ENCODE measurements at regions not wholly inside any gene's neighbourhood (a gene's known extent, or its start where the extent isn't known, plus 50 kb on each side); places are given as distances from the start of the nearest gene placed in this dataset.

DNA sequence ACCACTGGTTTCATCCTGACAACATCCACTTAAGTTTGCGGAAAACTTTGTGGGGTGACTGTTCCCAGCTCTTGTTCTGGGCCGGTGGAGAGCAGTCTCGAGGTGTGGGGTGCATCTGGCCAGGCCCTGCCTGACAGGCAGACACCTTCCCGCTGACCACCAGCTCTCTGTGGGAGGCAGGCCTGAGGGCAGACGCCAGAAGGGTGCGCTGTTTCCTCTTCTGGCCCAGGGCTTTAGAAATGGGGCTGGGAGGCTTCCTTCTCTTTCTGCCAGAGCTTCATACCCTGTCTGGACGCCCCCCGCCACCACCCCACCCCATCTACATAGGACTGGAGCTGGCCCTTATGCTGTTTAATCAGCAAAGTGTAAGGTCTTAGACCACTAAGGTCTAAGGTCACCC is 263.8 kb downstream of the LOXHD1 start:
- no peak for TF ChIP-seq ZFX (IDR thresholded peaks at IDR 0.05; ENCODE audit: borderline replicate concordance)
- TF ChIP-seq, protein P1, sequence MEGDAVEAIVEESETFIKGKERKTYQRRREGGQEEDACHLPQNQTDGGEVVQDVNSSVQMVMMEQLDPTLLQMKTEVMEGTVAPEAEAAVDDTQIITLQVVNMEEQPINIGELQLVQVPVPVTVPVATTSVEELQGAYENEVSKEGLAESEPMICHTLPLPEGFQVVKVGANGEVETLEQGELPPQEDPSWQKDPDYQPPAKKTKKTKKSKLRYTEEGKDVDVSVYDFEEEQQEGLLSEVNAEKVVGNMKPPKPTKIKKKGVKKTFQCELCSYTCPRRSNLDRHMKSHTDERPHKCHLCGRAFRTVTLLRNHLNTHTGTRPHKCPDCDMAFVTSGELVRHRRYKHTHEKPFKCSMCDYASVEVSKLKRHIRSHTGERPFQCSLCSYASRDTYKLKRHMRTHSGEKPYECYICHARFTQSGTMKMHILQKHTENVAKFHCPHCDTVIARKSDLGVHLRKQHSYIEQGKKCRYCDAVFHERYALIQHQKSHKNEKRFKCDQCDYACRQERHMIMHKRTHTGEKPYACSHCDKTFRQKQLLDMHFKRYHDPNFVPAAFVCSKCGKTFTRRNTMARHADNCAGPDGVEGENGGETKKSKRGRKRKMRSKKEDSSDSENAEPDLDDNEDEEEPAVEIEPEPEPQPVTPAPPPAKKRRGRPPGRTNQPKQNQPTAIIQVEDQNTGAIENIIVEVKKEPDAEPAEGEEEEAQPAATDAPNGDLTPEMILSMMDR (IDR thresholded peaks at IDR 0.05): peak; percentile 44

GRCh38 chr18:46393961-46394360 is 263.1 kb downstream of the LOXHD1 start:
- H3K27ac ChIP-seq: no peak overlapping the region
- TF ChIP-seq, protein P1 (IDR thresholded peaks at IDR 0.05): no peak
- TF ChIP-seq ZFX (IDR thresholded peaks at IDR 0.05; ENCODE audit: borderline replicate concordance): no peak

More for the DNA sequence above, 263.8 kb downstream of the LOXHD1 start:
- H3K27ac ChIP-seq: no peak overlapping the region

DNA sequence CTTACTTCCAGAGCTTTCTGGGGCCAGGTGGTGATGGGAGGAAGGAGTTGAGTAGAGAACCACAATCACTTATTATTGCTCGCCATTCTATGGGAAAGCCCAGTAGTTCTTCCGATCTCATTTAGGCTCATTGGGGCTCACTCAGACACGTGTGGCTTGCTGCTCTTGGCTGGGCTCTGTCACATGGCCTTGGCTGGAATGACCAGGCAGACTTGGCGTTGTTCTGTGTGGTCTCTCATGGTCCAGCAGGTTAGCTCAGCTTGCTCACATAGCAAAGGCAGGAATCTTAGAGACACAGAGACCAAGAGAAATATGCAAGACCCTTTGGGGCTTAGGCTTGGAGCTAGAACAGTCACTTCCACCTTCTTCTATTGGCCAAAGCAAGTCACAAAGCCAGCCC is 261.2 kb downstream of the LOXHD1 start:
- no peak overlapping the region for H3K27ac ChIP-seq
- no peak for TF ChIP-seq ZFX (IDR thresholded peaks at IDR 0.05; ENCODE audit: borderline replicate concordance)
- TF ChIP-seq, protein P1 (IDR thresholded peaks at IDR 0.05): no peak

- H3K27ac ChIP-seq: no peak overlapping the region
- TF ChIP-seq ZFX (IDR thresholded peaks at IDR 0.05; ENCODE audit: borderline replicate concordance): no peak
- TF ChIP-seq, protein P1 (IDR thresholded peaks at IDR 0.05): no peak
Observed at GRCh38 chr18:46397174-46397573, 259.8 kb downstream of the LOXHD1 start.

GRCh38 chr18:46398005-46398404 is 259.0 kb downstream of the LOXHD1 start:
- H3K27ac ChIP-seq: no peak overlapping the region
- no peak for TF ChIP-seq ZFX (IDR thresholded peaks at IDR 0.05; ENCODE audit: borderline replicate concordance)
- TF ChIP-seq, protein P1 (IDR thresholded peaks at IDR 0.05): no peak

DNA sequence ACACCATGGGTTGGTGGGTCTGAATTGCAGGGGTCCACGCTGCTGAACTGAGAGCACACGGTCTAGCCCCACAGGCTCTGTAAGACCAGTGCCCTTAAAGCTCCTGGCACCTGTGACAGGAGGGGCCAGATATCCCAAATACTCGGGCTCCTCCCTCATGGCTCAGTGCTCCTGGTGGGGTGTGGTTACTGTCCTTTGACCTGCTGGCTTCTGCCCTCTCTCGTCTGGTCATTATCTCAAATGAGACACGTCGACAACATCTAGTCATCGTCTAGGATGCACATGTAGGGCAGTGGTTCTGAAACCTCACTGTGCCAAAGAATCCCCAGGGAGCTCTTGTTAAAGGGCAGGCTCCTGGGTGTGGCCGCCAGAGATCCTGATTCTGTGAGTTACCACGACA is 258.4 kb downstream of the LOXHD1 start:
- H3K27ac ChIP-seq: no peak overlapping the region
- no peak for TF ChIP-seq ZFX (IDR thresholded peaks at IDR 0.05; ENCODE audit: borderline replicate concordance)
- TF ChIP-seq, protein P1 (IDR thresholded peaks at IDR 0.05): no peak

- H3K27ac ChIP-seq: no peak overlapping the region
- no peak for TF ChIP-seq ZFX (IDR thresholded peaks at IDR 0.05; ENCODE audit: borderline replicate concordance)
- TF ChIP-seq, protein P1 (IDR thresholded peaks at IDR 0.05): no peak
Observed at GRCh38 chr18:46399303-46399702, 257.7 kb downstream of the LOXHD1 start.

Measured in 22Rv1 (cell line).